Mesendoderm (in vitro differentiated cells): ENCODE measurements at regions not wholly inside any gene's neighbourhood (a gene's known extent, or its start where the extent isn't known, plus 50 kb on each side); places are given as distances from the start of the nearest gene placed in this dataset.
A peak's percentile ranks its signal among the peaks of the same experiment; 100 is the strongest.

Source experiments
- DNase-seq: peaks from one replicate; pipeline ENCODE4 v3.0.0; 2013
- H2AK5ac ChIP-seq: 2 replicates; pipeline ENCODE4 v1.6.1; 2013; ENCODE audit warnings: low read length, inconsistent platforms
- H2BK120ac ChIP-seq: 2 replicates; pipeline ENCODE4 v1.6.1; 2013; ENCODE audit warnings: low read depth, mild to moderate bottlenecking, low read length, moderate library complexity, mixed read lengths
- H2BK15ac ChIP-seq: replicated peaks from 2 replicates; pipeline ENCODE4 v1.6.1; 2013; ENCODE audit warnings: low read depth, mild to moderate bottlenecking, moderate library complexity
- H2BK5ac ChIP-seq: 2 replicates; pipeline ENCODE4 v1.6.1; 2013; ENCODE audit warnings: low read length, inconsistent platforms
- H3K18ac ChIP-seq: 2 replicates; pipeline ENCODE4 v1.6.1; 2013; ENCODE audit warnings: mild to moderate bottlenecking, low read length, mixed read lengths
- H3K23ac ChIP-seq: one replicate; pipeline ENCODE4 v1.6.1; 2013; ENCODE audit warnings: low read length
- H3K27ac ChIP-seq: 2 replicates; pipeline ENCODE4 v1.5.1; 2013; ENCODE audit warnings: low read depth, mild to moderate bottlenecking, inconsistent platforms, low read length, moderate library complexity
- H3K27me3 ChIP-seq: 2 replicates; pipeline ENCODE4 v1.6.1; 2013; ENCODE audit warnings: low read length, control low read depth, mild to moderate bottlenecking, inconsistent platforms; ENCODE audit not compliant: insufficient read depth, poor library complexity
- H3K36me3 ChIP-seq: 2 replicates; pipeline ENCODE4 v1.6.1; 2013; ENCODE audit warnings: low read length, inconsistent platforms; ENCODE audit not compliant: control insufficient read depth, insufficient read depth
- H3K4ac ChIP-seq: one replicate; pipeline ENCODE4 v1.6.1; 2013; ENCODE audit warnings: low read depth, mild to moderate bottlenecking, low read length, moderate library complexity
- H3K4me1 ChIP-seq: 2 replicates; pipeline ENCODE4 v1.6.1; 2013; ENCODE audit warnings: low read depth, low read length, inconsistent platforms; ENCODE audit not compliant: control insufficient read depth
- H3K4me2 ChIP-seq: 2 replicates; pipeline ENCODE4 v1.6.1; 2013; ENCODE audit warnings: low read length
- H3K4me3 ChIP-seq: 2 replicates; pipeline ENCODE4 v1.5.1; 2013; ENCODE audit warnings: mild to moderate bottlenecking, low read length
- H3K56ac ChIP-seq: one replicate; pipeline ENCODE4 v1.6.1; 2013; ENCODE audit warnings: low read length
- H3K79me1 ChIP-seq: 2 replicates; pipeline ENCODE4 v1.6.1; 2013; ENCODE audit warnings: low read length, inconsistent platforms
- H3K79me2 ChIP-seq: 2 replicates; pipeline ENCODE4 v1.6.1; 2013; ENCODE audit warnings: mild to moderate bottlenecking, low read length; ENCODE audit not compliant: control insufficient read depth, insufficient read depth
- H3K9ac ChIP-seq: 2 replicates; pipeline ENCODE4 v1.6.1; 2013; ENCODE audit warnings: low read length, inconsistent platforms
- H4K5ac ChIP-seq: one replicate; pipeline ENCODE4 v1.6.1; 2013; ENCODE audit warnings: low read length
- H4K8ac ChIP-seq: one replicate; pipeline ENCODE4 v1.6.1; 2013; ENCODE audit warnings: low read depth, mild to moderate bottlenecking, control low read depth, low read length, moderate library complexity
- WGBS: extraction: QIAGEN DNeasy Blood & Tissue Kit; methylation state at CpG from one replicate; pipeline ENCODE4 v1.1.7; 2013; ENCODE audit warnings: low lambda C conversion rate, missing lambda C conversion rate; ENCODE audit not compliant: insufficient coverage; ENCODE audit errors: extremely low coverage; 5-methylcytosine and 5-hydroxymethylcytosine counted together

GRCh38 chr3:64291956-64292355, 66.7 kb upstream of the PRICKLE2 start:
- Histone ChIP-seq H3K4me3 (no peak overlapping the region), H2BK15ac (no peak overlapping the region), H4K5ac (no peak overlapping the region), H3K18ac (no peak overlapping the region), H2BK5ac (no peak overlapping the region), H3K36me3 (no peaks in the 10 kb centered on the region), H3K56ac (no peak overlapping the region), H3K27me3 (no peaks in the 10 kb centered on the region), H3K4me2 (no peak overlapping the region), H2AK5ac (no peak overlapping the region), H2BK120ac (no peak overlapping the region), H3K27ac (no peak overlapping the region), H3K23ac (no peak overlapping the region), H4K8ac (no peak overlapping the region), H3K4ac (no peak overlapping the region), H3K79me2 (no peaks in the 10 kb centered on the region), H3K4me1 (no peaks in the 10 kb centered on the region), H3K79me1 (no peaks in the 10 kb centered on the region), H3K9ac (no peak overlapping the region)
- no peak for DNase-seq
- WGBS = no CpG with 5 or more reads among the region's 4 CpGs

GRCh38 chr3:64291345-64291744, 66.1 kb upstream of the PRICKLE2 start:
- DNase-seq = no peak
- H3K27ac ChIP-seq = no peak overlapping the region

DNA sequence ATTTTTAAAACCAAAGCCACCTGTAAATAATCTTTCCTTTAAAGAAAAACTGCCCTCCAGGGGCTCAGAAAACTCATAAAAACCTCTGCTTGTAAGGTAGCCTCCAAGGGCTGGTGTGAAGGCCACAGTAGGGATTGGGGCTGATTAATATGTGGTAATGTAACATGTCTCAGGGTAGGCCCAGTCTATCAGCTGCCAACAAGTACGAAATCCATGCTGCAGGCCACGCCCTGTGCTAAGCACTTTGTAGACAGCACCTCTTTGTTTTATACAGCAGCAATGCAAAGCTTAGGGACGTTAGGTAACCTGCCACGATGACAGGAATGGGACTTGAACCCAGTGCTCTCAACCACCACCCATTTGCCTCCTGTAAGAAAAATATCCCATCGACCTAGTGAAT, 65.6 kb upstream of the PRICKLE2 start:
- no peak overlapping the region for H2BK5ac ChIP-seq
- no peak overlapping the region for H3K4me2 ChIP-seq
- H3K27ac ChIP-seq = no peak overlapping the region
- H3K79me2 ChIP-seq = no peaks in the 10 kb centered on the region
- no peak for DNase-seq
- no peak overlapping the region for H2AK5ac ChIP-seq
- H2BK15ac ChIP-seq = no peak overlapping the region
- no peak overlapping the region for H2BK120ac ChIP-seq
- no peaks in the 10 kb centered on the region for H3K36me3 ChIP-seq
- H3K23ac ChIP-seq = no peak overlapping the region
- H3K4me1 ChIP-seq = no peaks in the 10 kb centered on the region
- H3K18ac ChIP-seq = no peak overlapping the region
- no peak overlapping the region for H4K8ac ChIP-seq
- no peak overlapping the region for H3K4me3 ChIP-seq
- WGBS = no CpG with 5 or more reads among the region's 5 CpGs
- H3K27me3 ChIP-seq = no peaks in the 10 kb centered on the region
- H3K4ac ChIP-seq = no peak overlapping the region
- H3K79me1 ChIP-seq = no peaks in the 10 kb centered on the region
- H3K9ac ChIP-seq = no peak overlapping the region
- no peak overlapping the region for H3K56ac ChIP-seq
- no peak overlapping the region for H4K5ac ChIP-seq

More at GRCh38 chr3:64291345-64291744, 66.1 kb upstream of the PRICKLE2 start:
- no peaks in the 10 kb centered on the region for H3K27me3 ChIP-seq
- no peaks in the 10 kb centered on the region for H3K36me3 ChIP-seq
- no peak overlapping the region for H3K4me2 ChIP-seq
- H3K79me1 ChIP-seq = no peaks in the 10 kb centered on the region
- H2AK5ac ChIP-seq = no peak overlapping the region
- H2BK5ac ChIP-seq = no peak overlapping the region
- H4K5ac ChIP-seq = no peak overlapping the region
- no peak overlapping the region for H4K8ac ChIP-seq
- H3K79me2 ChIP-seq = no peaks in the 10 kb centered on the region
- no peak overlapping the region for H3K56ac ChIP-seq
- no peak overlapping the region for H3K4me3 ChIP-seq
- no peak overlapping the region for H3K4ac ChIP-seq
- H2BK120ac ChIP-seq = no peak overlapping the region
- no peak overlapping the region for H3K18ac ChIP-seq
- no CpG with 5 or more reads among the region's 3 CpGs for WGBS
- no peak overlapping the region for H3K23ac ChIP-seq
- H2BK15ac ChIP-seq = no peak overlapping the region
- H3K4me1 ChIP-seq = no peaks in the 10 kb centered on the region
- no peak overlapping the region for H3K9ac ChIP-seq

- no CpG with 5 or more reads among the region's 5 CpGs for WGBS
- H2BK5ac ChIP-seq = no peak overlapping the region
These were observed 64.9 kb upstream of the PRICKLE2 start for GRCh38 chr3:64290161-64290560.

DNA sequence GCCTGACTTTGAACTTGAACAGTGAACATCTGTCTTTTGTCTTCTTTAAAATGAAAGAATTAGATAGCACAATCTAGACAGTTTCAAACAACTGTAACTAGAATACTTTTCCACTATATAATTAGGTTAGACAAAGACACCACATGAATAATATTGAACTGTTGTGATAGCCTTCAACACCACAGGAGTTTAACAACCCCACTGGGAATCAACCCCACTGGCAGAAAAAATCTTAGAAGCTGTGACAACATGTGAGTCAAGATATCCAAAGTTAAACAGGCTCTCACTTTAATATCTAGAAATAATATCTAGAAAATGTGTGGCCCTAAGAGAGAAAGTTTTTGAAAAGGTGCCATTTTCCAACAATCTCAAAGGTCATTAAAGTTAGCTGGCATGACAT, 64.4 kb upstream of the PRICKLE2 start:
- Histone ChIP-seq H2BK120ac (no peak overlapping the region), H2AK5ac (no peak overlapping the region), H3K4me2 (no peak overlapping the region), H4K5ac (no peak overlapping the region), H3K27ac (no peak overlapping the region), H3K56ac (no peak overlapping the region), H2BK5ac (no peak overlapping the region), H3K9ac (no peak overlapping the region), H3K4me3 (no peak overlapping the region), H3K4ac (no peak overlapping the region), H2BK15ac (no peak overlapping the region), H3K23ac (no peak overlapping the region), H3K18ac (no peak overlapping the region), H4K8ac (no peak overlapping the region), H3K79me1 (no peaks in the 10 kb centered on the region), H3K27me3 (no peaks in the 10 kb centered on the region), H3K79me2 (no peaks in the 10 kb centered on the region), H3K4me1 (no peaks in the 10 kb centered on the region), H3K36me3 (no peaks in the 10 kb centered on the region)
- DNase-seq = no peak

More at GRCh38 chr3:64290161-64290560, 64.9 kb upstream of the PRICKLE2 start:
- Histone ChIP-seq H3K56ac (no peak overlapping the region), H3K4me1 (no peaks in the 10 kb centered on the region), H2AK5ac (no peak overlapping the region), H4K8ac (no peak overlapping the region), H3K27ac (no peak overlapping the region), H3K18ac (no peak overlapping the region), H3K79me1 (no peaks in the 10 kb centered on the region), H3K27me3 (no peaks in the 10 kb centered on the region), H3K4me2 (no peak overlapping the region), H4K5ac (no peak overlapping the region), H3K79me2 (no peaks in the 10 kb centered on the region), H2BK120ac (no peak overlapping the region), H3K23ac (no peak overlapping the region), H3K4ac (no peak overlapping the region), H3K36me3 (no peaks in the 10 kb centered on the region), H3K4me3 (no peak overlapping the region), H2BK15ac (no peak overlapping the region), H3K9ac (no peak overlapping the region)
- no peak for DNase-seq

DNA sequence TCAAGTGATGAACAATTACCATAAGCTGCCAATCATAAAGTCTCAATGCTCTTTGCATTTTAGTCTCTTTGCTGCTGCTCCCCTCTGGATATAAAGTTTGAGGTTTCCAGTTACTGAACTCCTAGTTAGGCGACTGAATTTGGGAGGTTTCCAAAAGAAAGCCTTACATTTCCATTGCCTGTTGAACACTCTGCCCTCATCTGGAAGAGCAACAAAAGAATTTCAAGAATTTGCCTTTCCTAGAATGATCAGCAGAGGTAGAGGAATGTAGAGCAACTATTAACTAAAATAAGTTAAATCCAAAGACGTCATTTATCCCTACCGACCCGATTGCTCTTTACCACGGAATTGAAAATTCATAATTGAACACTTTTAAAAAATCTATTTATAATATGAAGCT, 53.4 kb upstream of the PRICKLE2 start:
- no peak overlapping the region for H3K4me3 ChIP-seq
- H3K4ac ChIP-seq = no peak overlapping the region
- no peaks in the 10 kb centered on the region for H3K27me3 ChIP-seq
- no CpG with 5 or more reads among the region's 5 CpGs for WGBS
- H4K8ac ChIP-seq = no peak overlapping the region
- no peak overlapping the region for H3K4me2 ChIP-seq
- peak; percentile 67 for DNase-seq
- H3K18ac ChIP-seq = no peak overlapping the region
- H3K23ac ChIP-seq = no peak overlapping the region
- H3K27ac ChIP-seq = no peak overlapping the region
- H3K56ac ChIP-seq = no peak overlapping the region
- H2BK5ac ChIP-seq = no peak overlapping the region
- no peaks in the 10 kb centered on the region for H3K79me2 ChIP-seq
- no peak overlapping the region for H4K5ac ChIP-seq
- no peak overlapping the region for H2AK5ac ChIP-seq
- H3K4me1 ChIP-seq = no peaks in the 10 kb centered on the region
- H3K36me3 ChIP-seq = no peaks in the 10 kb centered on the region
- no peak overlapping the region for H3K9ac ChIP-seq
- no peak overlapping the region for H2BK15ac ChIP-seq
- no peaks in the 10 kb centered on the region for H3K79me1 ChIP-seq
- no peak overlapping the region for H2BK120ac ChIP-seq
